ENCODE measurements at regions not wholly inside any gene's neighbourhood (a gene's known extent, or its start where the extent isn't known, plus 50 kb on each side); places are given as distances from the start of the nearest gene placed in this dataset.

DNA sequence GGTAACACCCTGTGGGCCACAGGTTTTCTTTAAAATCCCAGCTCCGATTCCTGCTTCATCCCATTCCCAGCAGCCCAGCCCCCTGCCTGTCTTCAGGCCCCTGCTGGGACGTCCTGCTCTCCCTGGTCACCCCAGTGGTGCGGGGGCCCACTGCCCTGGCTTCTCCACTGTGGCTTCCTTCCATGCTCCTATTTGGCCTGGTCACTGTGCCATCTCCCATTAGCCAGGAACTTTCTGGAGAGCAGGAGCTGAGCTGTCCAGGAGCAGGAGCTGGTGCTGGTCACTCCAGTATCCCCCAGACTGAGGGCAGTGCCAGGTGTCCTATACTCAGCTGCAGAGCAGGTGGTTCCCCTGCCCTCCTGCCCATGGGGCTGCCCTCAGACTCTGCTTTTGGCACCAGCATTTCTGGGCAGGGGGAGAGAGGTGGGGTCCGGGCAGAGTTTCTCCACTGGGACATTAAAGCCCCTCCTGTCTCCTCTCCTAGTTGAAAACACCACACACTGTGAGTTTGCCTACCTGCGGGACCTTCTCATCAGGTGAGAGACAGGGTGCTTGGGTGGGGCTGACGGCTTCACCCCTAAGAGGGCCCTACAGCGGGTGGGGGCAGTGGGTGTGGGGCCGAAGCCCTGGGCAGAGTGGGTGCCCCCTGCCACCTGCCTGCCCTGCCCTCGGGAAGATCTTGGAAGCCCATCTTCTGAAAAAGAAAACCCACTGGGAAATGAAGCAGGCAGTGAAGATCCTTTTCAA lies 356.2 kb downstream of the SEC14L1 start:
- ChIA-PET POLR2A (ENCODE audit: unreplicated experiment) (no interaction called here), CTCF (no interaction called here)
- no peaks in the 10 kb centered on the region for H3K9me2 ChIP-seq (ENCODE audit: insufficient read depth)
- H3K4me1 ChIP-seq (replicated peaks; ENCODE audit: insufficient read depth) = no peaks in the 10 kb centered on the region
- no peak for TF ChIP-seq EZH2 (IDR thresholded peaks at IDR 0.05; ENCODE audit: low read depth)
- no peak for TF ChIP-seq CTCF (conservative IDR thresholded peaks at IDR 0.05)
- no peaks in the 10 kb centered on the region for H3K36me3 ChIP-seq (ENCODE audit: low read depth)
- intact Hi-C loops (cut with micrococcal nuclease; ENCODE audit: unreplicated experiment) = no loop called here
- H3K27ac ChIP-seq = no peak overlapping the region
- no peak for DNase-seq
- no peak overlapping the region for H2AFZ ChIP-seq
- H4K20me1 ChIP-seq (ENCODE audit: insufficient read depth) = peaks cover 8% of the 10 kb centered on the region
- H3K27me3 ChIP-seq (ENCODE audit: insufficient read depth, low read depth) = no peaks in the 10 kb centered on the region
- no peaks in the 10 kb centered on the region for H3F3A ChIP-seq (ENCODE audit: insufficient read depth, low read depth)
- H3K79me2 ChIP-seq (ENCODE audit: low read depth) = no peaks in the 10 kb centered on the region
- no TSS peak for BruUV-seq (replicated peaks)
- H3K9me3 ChIP-seq (ENCODE audit: insufficient read depth, low read depth) = no peaks in the 10 kb centered on the region
- no peak overlapping the region for H3K4me3 ChIP-seq
- no peak overlapping the region for H3K4me2 ChIP-seq

DNA sequence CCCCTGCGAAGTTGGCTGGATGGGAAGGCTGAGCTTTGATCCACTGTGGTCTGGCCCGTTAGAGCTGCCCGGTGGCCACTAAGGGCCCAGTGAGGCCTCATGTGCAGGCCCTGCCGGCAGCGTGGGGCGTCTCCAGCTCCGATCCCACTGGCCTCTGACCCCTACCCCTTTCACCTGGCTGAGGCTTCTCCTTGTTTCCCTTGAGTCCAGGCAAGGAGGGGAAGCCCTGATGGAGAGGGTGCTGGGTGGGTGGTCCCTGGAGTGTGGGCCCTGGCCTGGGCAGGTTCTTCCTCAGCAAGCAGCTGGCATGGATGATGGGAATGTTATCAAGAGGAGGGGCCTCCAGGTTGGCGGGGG lies 356.8 kb downstream of the SEC14L1 start:
- no peak overlapping the region for H3K4me3 ChIP-seq
- CTCF ChIA-PET = no interaction called here
- no peak overlapping the region for H3K4me2 ChIP-seq
- POLR2A ChIA-PET (ENCODE audit: unreplicated experiment) = no interaction called here
- DNase-seq = no peak
- H4K20me1 ChIP-seq (ENCODE audit: insufficient read depth) = peaks cover 8% of the 10 kb centered on the region
- no peaks in the 10 kb centered on the region for H3K9me3 ChIP-seq (ENCODE audit: insufficient read depth, low read depth)
- H3K79me2 ChIP-seq (ENCODE audit: low read depth) = no peaks in the 10 kb centered on the region
- TF ChIP-seq EZH2 (IDR thresholded peaks at IDR 0.05; ENCODE audit: low read depth) (no peak), CTCF (conservative IDR thresholded peaks at IDR 0.05) (no peak)
- BruUV-seq (replicated peaks) = no TSS peak
- no peaks in the 10 kb centered on the region for H3K36me3 ChIP-seq (ENCODE audit: low read depth)
- no peaks in the 10 kb centered on the region for H3K27me3 ChIP-seq (ENCODE audit: insufficient read depth, low read depth)
- H3K4me1 ChIP-seq (replicated peaks; ENCODE audit: insufficient read depth) = no peaks in the 10 kb centered on the region
- no peak overlapping the region for H3K27ac ChIP-seq
- no peaks in the 10 kb centered on the region for H3K9me2 ChIP-seq (ENCODE audit: insufficient read depth)
- no peak overlapping the region for H2AFZ ChIP-seq
- intact Hi-C loops (cut with micrococcal nuclease; ENCODE audit: unreplicated experiment) = no loop called here
- no peaks in the 10 kb centered on the region for H3F3A ChIP-seq (ENCODE audit: insufficient read depth, low read depth)

DNA sequence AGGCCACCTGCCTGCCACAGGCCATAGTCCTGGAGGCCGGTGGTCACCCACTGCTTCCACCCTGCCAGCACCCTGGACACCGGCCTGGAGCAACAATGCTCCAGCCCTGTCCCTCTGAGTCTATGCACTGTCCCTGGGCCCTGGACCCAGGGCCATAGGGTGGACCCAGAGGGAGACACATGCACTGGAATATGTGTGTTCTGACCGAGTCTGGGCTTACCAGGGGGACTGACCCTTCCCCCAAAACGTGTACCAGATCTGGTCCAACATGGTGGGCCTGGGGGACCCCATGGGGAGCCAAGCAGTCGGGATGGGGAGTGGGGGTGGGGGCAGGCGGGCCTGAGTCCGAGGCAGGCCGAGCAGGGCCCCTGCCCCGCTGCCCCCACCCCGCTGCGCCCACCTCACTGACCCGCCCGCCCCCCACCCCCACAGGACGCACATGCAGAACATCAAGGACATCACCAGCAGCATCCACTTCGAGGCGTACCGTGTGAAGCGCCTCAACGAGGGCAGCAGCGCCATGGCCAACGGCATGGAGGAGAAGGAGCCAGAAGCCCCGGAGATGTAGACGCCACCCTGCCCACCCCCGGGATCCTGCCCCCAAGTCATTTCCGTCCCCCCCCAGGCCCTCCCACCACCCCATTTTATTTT lies 357.4 kb downstream of the SEC14L1 start:
- Histone ChIP-seq H4K20me1 (ENCODE audit: insufficient read depth) (peaks cover 8% of the 10 kb centered on the region), H3K9me2 (ENCODE audit: insufficient read depth) (no peaks in the 10 kb centered on the region), H3K4me3 (no peak overlapping the region), H3F3A (ENCODE audit: insufficient read depth, low read depth) (no peaks in the 10 kb centered on the region), H3K9me3 (ENCODE audit: insufficient read depth, low read depth) (no peaks in the 10 kb centered on the region), H2AFZ (no peak overlapping the region), H3K4me1 (replicated peaks; ENCODE audit: insufficient read depth) (no peaks in the 10 kb centered on the region), H3K4me2 (no peak overlapping the region), H3K36me3 (ENCODE audit: low read depth) (no peaks in the 10 kb centered on the region), H3K27ac (no peak overlapping the region), H3K79me2 (ENCODE audit: low read depth) (no peaks in the 10 kb centered on the region), H3K27me3 (ENCODE audit: insufficient read depth, low read depth) (no peaks in the 10 kb centered on the region)
- ChIA-PET POLR2A (ENCODE audit: unreplicated experiment) (no interaction called here), CTCF (no interaction called here)
- TF ChIP-seq EZH2 (IDR thresholded peaks at IDR 0.05; ENCODE audit: low read depth) (no peak), CTCF (conservative IDR thresholded peaks at IDR 0.05) (no peak)
- BruUV-seq (replicated peaks) = no TSS peak
- intact Hi-C loops (cut with micrococcal nuclease; ENCODE audit: unreplicated experiment) = no loop called here
- DNase-seq = no peak
